ENCODE measurements at regions not wholly inside any gene's neighbourhood (a gene's known extent, or its start where the extent isn't known, plus 50 kb on each side); places are given as distances from the start of the nearest gene placed in this dataset.

DNA sequence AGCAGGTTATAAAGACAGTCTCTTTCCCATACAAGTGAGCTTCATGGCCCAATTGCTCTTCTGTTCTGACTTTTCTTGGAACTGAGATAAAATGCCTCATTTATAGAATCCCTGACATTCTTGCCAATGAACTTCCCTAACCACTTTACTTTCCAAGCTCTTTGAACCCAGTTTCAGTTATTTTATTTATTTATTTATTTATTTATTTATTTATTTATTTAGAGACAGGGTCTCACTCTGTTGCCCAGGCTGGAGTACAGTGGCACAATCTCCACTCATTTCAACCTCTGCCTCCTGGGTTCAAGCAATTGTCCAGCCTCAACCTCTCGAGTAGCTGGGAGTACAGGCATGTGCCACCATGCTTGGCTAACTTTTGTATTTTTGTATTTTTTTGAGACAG is 138.5 kb upstream of the ZNF184 start:
- no peak for TF ChIP-seq CTCF (IDR thresholded peaks at IDR 0.05)
- TF ChIP-seq POLR2AphosphoS5 (IDR thresholded peaks at IDR 0.05), result no peak
- no peak for TF ChIP-seq EP300 (IDR thresholded peaks at IDR 0.05)

Measured in gastroesophageal sphincter (tissue), 3 donors.